ENCODE measurements at regions not wholly inside any gene's neighbourhood (a gene's known extent, or its start where the extent isn't known, plus 50 kb on each side); places are given as distances from the start of the nearest gene placed in this dataset.

GRCh38 chr2:194096402-194096801 is 1560.6 kb upstream of the SLC39A10 start:
- peaks cover 8% of the 10 kb centered on the region for H3K4me1 Mint-ChIP-seq
- no peak overlapping the region for H3K4me3 Mint-ChIP-seq
- H3K27ac Mint-ChIP-seq = no peak overlapping the region
- H3K36me3 Mint-ChIP-seq (ENCODE audit: low read depth) = no peaks in the 10 kb centered on the region
- H3K27me3 Mint-ChIP-seq (ENCODE audit: low read depth, poor library complexity) = no peaks in the 10 kb centered on the region
- DNase-seq = no peak
- H3K9me3 Mint-ChIP-seq = no peaks in the 10 kb centered on the region
- TF ChIP-seq CTCF (IDR thresholded peaks at IDR 0.05) = no peak

- DNase-seq = no peak
- Mint-ChIP-seq H3K4me1 (peaks cover 8% of the 10 kb centered on the region), H3K4me3 (no peak overlapping the region), H3K9me3 (no peaks in the 10 kb centered on the region), H3K27ac (no peak overlapping the region), H3K27me3 (ENCODE audit: low read depth, poor library complexity) (no peaks in the 10 kb centered on the region), H3K36me3 (ENCODE audit: low read depth) (no peaks in the 10 kb centered on the region)
- TF ChIP-seq CTCF (IDR thresholded peaks at IDR 0.05) = no peak
These were observed 1561.7 kb upstream of the SLC39A10 start for GRCh38 chr2:194095359-194095758.

- Mint-ChIP-seq H3K4me1 (peaks cover 18% of the 10 kb centered on the region), H3K9me3 (peaks cover 5% of the 10 kb centered on the region), H3K4me3 (no peak overlapping the region), H3K27ac (no peak overlapping the region), H3K36me3 (ENCODE audit: low read depth) (no peaks in the 10 kb centered on the region), H3K27me3 (ENCODE audit: low read depth, poor library complexity) (no peaks in the 10 kb centered on the region)
- no peak for TF ChIP-seq CTCF (IDR thresholded peaks at IDR 0.05)
- no peak for DNase-seq
These were observed 1566.6 kb upstream of the SLC39A10 start for GRCh38 chr2:194090251-194090905.

- Mint-ChIP-seq H3K27me3 (ENCODE audit: low read depth, poor library complexity) (no peaks in the 10 kb centered on the region), H3K9me3 (peaks cover 5% of the 10 kb centered on the region), H3K36me3 (ENCODE audit: low read depth) (no peaks in the 10 kb centered on the region), H3K27ac (no peak overlapping the region), H3K4me1 (peaks cover 10% of the 10 kb centered on the region), H3K4me3 (no peak overlapping the region)
- TF ChIP-seq CTCF (IDR thresholded peaks at IDR 0.05) = no peak
- DNase-seq = no peak
These were observed 1569.7 kb upstream of the SLC39A10 start for GRCh38 chr2:194087089-194087958.

GRCh38 chr2:194086129-194086528 is 1570.9 kb upstream of the SLC39A10 start:
- TF ChIP-seq CTCF (IDR thresholded peaks at IDR 0.05) = no peak
- peak overlapping the region; percentile 8 for H3K27ac Mint-ChIP-seq
- peaks cover 10% of the 10 kb centered on the region for H3K4me1 Mint-ChIP-seq

More at GRCh38 chr2:194086129-194086528, 1570.9 kb upstream of the SLC39A10 start:
- Mint-ChIP-seq H3K27me3 (ENCODE audit: low read depth, poor library complexity) (no peaks in the 10 kb centered on the region), H3K36me3 (ENCODE audit: low read depth) (no peaks in the 10 kb centered on the region), H3K9me3 (peaks cover 5% of the 10 kb centered on the region), H3K4me3 (no peak overlapping the region)
- DNase-seq = no peak
